ENCODE measurements at regions not wholly inside any gene's neighbourhood (a gene's known extent, or its start where the extent isn't known, plus 50 kb on each side); places are given as distances from the start of the nearest gene placed in this dataset.

- Histone ChIP-seq H3K4me2 (ENCODE audit: low read length, poor library complexity, severe bottlenecking) (no peak overlapping the region), H2AK5ac (ENCODE audit: low read length, severe bottlenecking) (no peak overlapping the region), H3K4me3 (ENCODE audit: insufficient read depth in 1 of 2, low read depth in 1 of 2, low read length in 2 of 2) (no peak overlapping the region), H2BK120ac (ENCODE audit: low read depth, low read length) (no peak overlapping the region), H3K4ac (ENCODE audit: low read depth in 1 of 2, low read length in 2 of 2) (no peak overlapping the region), H2AFZ (ENCODE audit: low read depth, low read length) (no peak overlapping the region), H3K23ac (ENCODE audit: low read length in 2 of 2) (no peak overlapping the region), H3K36me3 (ENCODE audit: control insufficient read depth in 1 of 2, insufficient read depth in 2 of 2, low read depth in 1 of 2, low read length in 2 of 2) (no peaks in the 10 kb centered on the region), H3K4me1 (ENCODE audit: control insufficient read depth, insufficient read depth, low read depth, low read length) (peaks cover 10% of the 10 kb centered on the region), H3K14ac (ENCODE audit: low read length in 2 of 2) (no peak overlapping the region), H3K9ac (ENCODE audit: low read length) (no peak overlapping the region), H3K9me3 (ENCODE audit: control insufficient read depth, low read length) (no peaks in the 10 kb centered on the region), H2BK12ac (ENCODE audit: low read length in 2 of 2) (no peak overlapping the region), H3K18ac (ENCODE audit: low read depth in 1 of 2, low read length in 2 of 2) (no peak overlapping the region), H4K91ac (ENCODE audit: low read length) (no peak overlapping the region), H3K27me3 (ENCODE audit: control insufficient read depth in 1 of 2, insufficient read depth in 1 of 2, low read length in 2 of 2) (peaks cover 5 to 69% of the 10 kb centered on the region in 2 experiments), H2BK15ac (ENCODE audit: low read depth, poor library complexity, severe bottlenecking) (no peak overlapping the region), H3K27ac (ENCODE audit: low read length, poor library complexity, severe bottlenecking) (no peak overlapping the region), H4K8ac (ENCODE audit: low read length) (no peak overlapping the region), H3K79me1 (replicated peaks; ENCODE audit: low read length, poor library complexity, severe bottlenecking) (no peaks in the 10 kb centered on the region), H2BK5ac (ENCODE audit: low read depth, low read length, poor library complexity, severe bottlenecking) (no peak overlapping the region)
- 91% methylated on average over 12 of the region's 12 CpGs for WGBS
- DNase-seq = no peak
Observed at GRCh38 chr1:25033030-25033827, 103.2 kb upstream of the RUNX3 start.

GRCh38 chr1:25031966-25032667, 102.0 kb upstream of the RUNX3 start:
- H3K23ac ChIP-seq (ENCODE audit: low read length in 2 of 2) = no peak overlapping the region

GRCh38 chr1:25031601-25031965, 101.5 kb upstream of the RUNX3 start:
- Histone ChIP-seq H4K91ac (ENCODE audit: low read length) (no peak overlapping the region), H3K9ac (ENCODE audit: low read length) (no peak overlapping the region), H2BK5ac (ENCODE audit: low read depth, low read length, poor library complexity, severe bottlenecking) (no peak overlapping the region), H3K18ac (ENCODE audit: low read depth in 1 of 2, low read length in 2 of 2) (no peak overlapping the region), H3K79me1 (replicated peaks; ENCODE audit: low read length, poor library complexity, severe bottlenecking) (no peaks in the 10 kb centered on the region), H3K9me3 (ENCODE audit: control insufficient read depth, low read length) (no peaks in the 10 kb centered on the region), H3K4me1 (ENCODE audit: control insufficient read depth, insufficient read depth, low read depth, low read length) (peaks cover 15% of the 10 kb centered on the region), H3K14ac (ENCODE audit: low read length in 2 of 2) (no peak overlapping the region), H3K27ac (ENCODE audit: low read length, poor library complexity, severe bottlenecking) (no peak overlapping the region), H2BK12ac (ENCODE audit: low read length in 2 of 2) (no peak overlapping the region), H4K8ac (ENCODE audit: low read length) (no peak overlapping the region), H2BK15ac (ENCODE audit: low read depth, poor library complexity, severe bottlenecking) (no peak overlapping the region), H2AFZ (ENCODE audit: low read depth, low read length) (no peak overlapping the region), H3K4ac (ENCODE audit: low read depth in 1 of 2, low read length in 2 of 2) (no peak overlapping the region), H2BK120ac (ENCODE audit: low read depth, low read length) (no peak overlapping the region), H3K27me3 (ENCODE audit: control insufficient read depth in 1 of 2, insufficient read depth in 1 of 2, low read length in 2 of 2) (peaks cover 8 to 79% of the 10 kb centered on the region in 2 experiments), H2AK5ac (ENCODE audit: low read length, severe bottlenecking) (no peak overlapping the region), H3K4me2 (ENCODE audit: low read length, poor library complexity, severe bottlenecking) (no peak overlapping the region), H3K36me3 (ENCODE audit: control insufficient read depth in 1 of 2, insufficient read depth in 2 of 2, low read depth in 1 of 2, low read length in 2 of 2) (no peaks in the 10 kb centered on the region), H3K4me3 (ENCODE audit: insufficient read depth in 1 of 2, low read depth in 1 of 2, low read length in 2 of 2) (no peak overlapping the region), H3K23ac (ENCODE audit: low read length in 2 of 2) (no peak overlapping the region)
- WGBS = 84% methylated on average over 8 of the region's 8 CpGs
- no peak for DNase-seq

More at GRCh38 chr1:25031966-25032667, 102.0 kb upstream of the RUNX3 start:
- no peak overlapping the region for H2AK5ac ChIP-seq (ENCODE audit: low read length, severe bottlenecking)
- WGBS = 89% methylated on average over 21 of the region's 21 CpGs
- H2AFZ ChIP-seq (ENCODE audit: low read depth, low read length) = no peak overlapping the region
- H2BK5ac ChIP-seq (ENCODE audit: low read depth, low read length, poor library complexity, severe bottlenecking) = no peak overlapping the region
- no peak overlapping the region for H3K4me3 ChIP-seq (ENCODE audit: insufficient read depth in 1 of 2, low read depth in 1 of 2, low read length in 2 of 2)
- H3K4me2 ChIP-seq (ENCODE audit: low read length, poor library complexity, severe bottlenecking) = no peak overlapping the region
- no peaks in the 10 kb centered on the region for H3K79me1 ChIP-seq (replicated peaks; ENCODE audit: low read length, poor library complexity, severe bottlenecking)
- no peak overlapping the region for H3K27ac ChIP-seq (ENCODE audit: low read length, poor library complexity, severe bottlenecking)
- H3K4me1 ChIP-seq (ENCODE audit: control insufficient read depth, insufficient read depth, low read depth, low read length) = peaks cover 10% of the 10 kb centered on the region
- no peak overlapping the region for H3K14ac ChIP-seq (ENCODE audit: low read length in 2 of 2)
- no peak overlapping the region for H4K91ac ChIP-seq (ENCODE audit: low read length)
- H3K27me3 ChIP-seq (ENCODE audit: control insufficient read depth in 1 of 2, insufficient read depth in 1 of 2, low read length in 2 of 2) = peaks cover 8 to 74% of the 10 kb centered on the region in 2 experiments
- no peaks in the 10 kb centered on the region for H3K9me3 ChIP-seq (ENCODE audit: control insufficient read depth, low read length)
- no peak overlapping the region for H2BK12ac ChIP-seq (ENCODE audit: low read length in 2 of 2)
- no peak overlapping the region for H3K9ac ChIP-seq (ENCODE audit: low read length)
- no peak overlapping the region for H3K18ac ChIP-seq (ENCODE audit: low read depth in 1 of 2, low read length in 2 of 2)
- H3K36me3 ChIP-seq (ENCODE audit: control insufficient read depth in 1 of 2, insufficient read depth in 2 of 2, low read depth in 1 of 2, low read length in 2 of 2) = no peaks in the 10 kb centered on the region
- no peak overlapping the region for H4K8ac ChIP-seq (ENCODE audit: low read length)
- no peak overlapping the region for H2BK15ac ChIP-seq (ENCODE audit: low read depth, poor library complexity, severe bottlenecking)
- no peak overlapping the region for H3K4ac ChIP-seq (ENCODE audit: low read depth in 1 of 2, low read length in 2 of 2)
- DNase-seq = no peak
- no peak overlapping the region for H2BK120ac ChIP-seq (ENCODE audit: low read depth, low read length)

All from mesenchymal stem cell (in vitro differentiated cells and primary cell).